HTR-8/SVneo (cell line): ENCODE measurements at regions not wholly inside any gene's neighbourhood (a gene's known extent, or its start where the extent isn't known, plus 50 kb on each side); places are given as distances from the start of the nearest gene placed in this dataset.

Experiments used
- DNase-seq: peaks from one replicate; pipeline ENCODE4 v3.0.0; 2011; ENCODE audit warnings: low spot score, mixed read lengths; ENCODE audit not compliant: insufficient read length
- FAIRE-seq: peaks from 2 replicates; lab custom pipeline; 2011; peaks lifted over from hg19 to GRCh38; lab: Jason Lieb, UNC

- no peak for DNase-seq
- FAIRE-seq = no peak
Observed at GRCh38 chr5:67465537-67466207, 269.1 kb upstream of the CD180 start.

DNA sequence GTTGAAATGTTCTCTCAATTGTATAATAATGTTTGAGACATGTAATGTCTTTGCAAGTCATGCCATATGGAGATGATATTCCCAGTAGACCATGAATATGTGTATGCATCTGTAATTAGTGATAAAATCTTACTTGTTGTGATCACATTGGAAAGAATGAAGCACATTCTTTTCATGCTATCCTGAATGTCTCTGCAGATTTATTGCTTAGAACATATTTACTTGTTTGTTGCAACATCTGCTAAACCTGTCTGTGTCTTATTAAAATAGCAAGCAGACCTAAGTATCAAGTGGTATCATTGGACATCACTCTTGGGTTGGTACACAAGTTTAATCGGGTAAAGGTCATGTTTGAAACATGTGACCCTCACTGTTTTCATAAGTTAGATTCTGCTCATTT is 265.5 kb upstream of the CD180 start:
- DNase-seq (no peak), FAIRE-seq (no peak)

DNA sequence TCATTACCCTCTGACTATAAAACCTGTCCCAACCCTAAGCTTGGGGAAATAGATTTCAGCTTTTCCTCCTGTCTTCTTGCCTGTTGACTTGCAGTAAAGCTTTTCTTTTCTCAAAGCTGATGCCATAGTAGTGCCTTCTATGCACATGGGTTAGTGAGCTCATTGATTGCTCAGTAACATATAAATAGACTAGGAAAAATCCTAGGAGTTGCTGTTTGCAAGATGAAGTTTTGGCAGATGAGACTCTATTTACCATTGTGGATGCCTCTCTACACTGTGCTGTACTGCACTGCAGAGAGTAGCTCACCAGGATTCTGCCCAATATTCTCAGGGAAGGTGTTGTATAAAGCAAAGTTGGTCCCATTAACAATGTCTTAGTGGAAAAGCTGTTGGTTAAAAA is 262.7 kb upstream of the CD180 start:
- FAIRE-seq (no peak), DNase-seq (no peak)

- no peak for FAIRE-seq
Observed at GRCh38 chr5:67455970-67456369, 259.4 kb upstream of the CD180 start.

DNA sequence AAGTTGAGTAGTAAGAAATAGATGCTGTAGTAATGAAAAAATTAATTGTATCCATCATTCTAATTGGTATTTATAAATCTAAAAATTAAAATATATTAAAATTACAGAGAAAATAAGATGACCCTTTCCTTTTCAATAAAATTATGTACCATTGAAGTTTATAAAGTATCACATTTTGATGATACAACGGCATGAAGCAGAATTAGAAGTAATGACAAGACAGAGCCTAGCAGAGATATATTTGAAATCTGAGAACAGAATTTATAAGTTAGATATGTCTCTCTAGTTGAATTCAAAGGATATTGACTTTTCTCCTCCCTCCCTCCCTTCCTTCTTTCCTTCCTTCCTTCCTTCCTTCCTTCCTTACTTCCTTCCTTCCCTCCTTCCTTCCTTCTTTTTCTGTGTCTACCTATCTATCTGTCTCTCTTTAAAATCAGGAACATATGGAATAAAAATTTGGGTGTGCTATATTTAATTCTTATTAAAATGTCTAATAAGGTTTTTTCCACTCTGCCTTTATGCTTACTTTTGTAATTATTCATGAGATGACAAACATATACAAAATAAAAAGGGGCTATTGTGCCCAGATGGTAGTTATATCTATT is 258.5 kb upstream of the CD180 start:
- FAIRE-seq (no peak), DNase-seq (no peak)

More at GRCh38 chr5:67455970-67456369, 259.4 kb upstream of the CD180 start:
- no peak for DNase-seq

- DNase-seq (no peak), FAIRE-seq (no peak)
Observed at GRCh38 chr5:67453111-67453905, 256.7 kb upstream of the CD180 start.

GRCh38 chr5:67451640-67452279 is 255.2 kb upstream of the CD180 start:
- FAIRE-seq = no peak

DNA sequence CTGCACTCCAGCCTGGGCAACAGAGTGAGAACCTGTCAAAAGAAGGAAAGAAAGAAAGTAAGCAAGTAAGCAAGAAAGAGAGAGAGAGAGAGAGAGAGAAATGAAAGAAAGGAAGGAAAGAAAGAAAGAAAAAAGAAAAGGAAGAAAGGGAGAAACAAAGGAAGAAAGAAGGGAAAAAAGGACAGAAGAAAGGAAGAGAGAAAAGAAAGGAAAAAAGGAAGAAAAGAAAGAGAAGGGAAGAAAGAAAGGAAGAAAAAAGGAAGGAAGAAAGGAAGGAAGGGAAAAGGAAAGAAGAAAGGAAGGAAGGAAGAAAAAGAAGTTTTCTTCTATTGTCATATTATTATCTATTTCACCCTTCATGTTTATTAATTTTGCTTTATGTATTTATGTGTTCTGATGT is 251.1 kb upstream of the CD180 start:
- FAIRE-seq (no peak), DNase-seq (no peak)

More at GRCh38 chr5:67451640-67452279, 255.2 kb upstream of the CD180 start:
- DNase-seq = no peak

DNA sequence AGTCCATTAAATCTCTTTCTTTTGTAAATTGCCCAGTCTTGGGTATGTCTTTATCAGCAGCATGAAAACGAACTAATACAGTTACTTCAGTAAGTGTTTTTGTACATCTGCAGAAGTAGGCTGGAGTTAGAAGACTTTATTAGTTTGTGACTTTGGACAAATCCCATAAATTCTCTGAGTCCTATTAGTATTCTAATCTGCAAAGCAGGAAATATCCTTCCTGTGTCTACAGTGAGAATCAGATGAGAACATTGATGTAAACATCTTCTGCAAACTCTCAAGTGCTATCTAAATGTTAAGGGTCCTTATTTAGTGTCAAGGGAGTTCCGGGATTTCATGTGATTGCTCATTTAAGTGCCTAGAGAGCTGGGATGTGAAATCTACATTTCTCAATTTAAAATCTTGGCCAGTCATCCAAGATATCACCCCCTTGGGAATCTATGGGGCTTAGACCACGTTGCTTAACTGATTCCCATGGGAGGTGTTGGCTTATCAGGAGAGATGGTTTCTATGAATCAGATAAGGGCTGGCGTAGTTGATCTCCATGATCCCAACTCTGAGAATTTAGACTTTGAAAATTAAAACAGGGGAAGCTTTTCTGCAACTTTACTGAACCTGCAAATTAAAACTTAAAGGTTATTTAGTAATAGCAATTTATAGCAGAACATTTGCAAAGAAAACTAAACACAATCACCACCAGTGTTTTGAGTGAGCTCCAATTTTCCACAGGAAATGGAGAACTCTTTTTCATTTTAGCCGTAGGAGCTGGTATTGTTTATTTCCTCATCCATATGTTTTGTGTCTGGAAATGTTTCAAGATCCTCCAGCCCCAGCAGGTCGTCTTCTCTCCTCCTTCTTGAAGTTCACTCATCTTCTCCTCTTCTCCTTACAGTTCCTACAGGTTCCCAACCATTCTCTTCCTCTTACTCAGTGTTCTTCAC is 241.6 kb upstream of the CD180 start:
- no peak for FAIRE-seq
- DNase-seq = no peak

DNA sequence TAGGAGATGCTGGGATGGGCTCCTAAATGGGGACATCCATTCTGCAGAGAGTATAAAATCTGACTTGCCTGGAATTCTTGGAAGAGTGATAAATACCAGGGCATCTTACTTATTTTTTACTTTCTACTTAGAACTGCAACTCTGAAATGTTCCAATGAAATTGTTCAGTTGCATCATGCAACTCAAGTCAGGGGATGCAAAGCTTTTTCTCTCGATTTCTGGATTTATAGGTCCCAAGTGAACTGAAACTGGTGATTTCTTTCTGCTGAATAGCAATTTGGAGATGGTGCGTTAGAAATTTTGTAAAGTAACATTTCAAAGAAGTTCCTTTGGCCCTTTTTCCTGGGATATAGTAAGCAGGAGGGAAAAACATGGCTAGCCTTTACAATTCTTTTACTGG is 238.4 kb upstream of the CD180 start:
- DNase-seq = no peak
- FAIRE-seq = no peak

- DNase-seq (no peak), FAIRE-seq (no peak)
Observed at GRCh38 chr5:67434466-67434865, 237.9 kb upstream of the CD180 start.

GRCh38 chr5:67432606-67433005 is 236.0 kb upstream of the CD180 start:
- FAIRE-seq = no peak

DNA sequence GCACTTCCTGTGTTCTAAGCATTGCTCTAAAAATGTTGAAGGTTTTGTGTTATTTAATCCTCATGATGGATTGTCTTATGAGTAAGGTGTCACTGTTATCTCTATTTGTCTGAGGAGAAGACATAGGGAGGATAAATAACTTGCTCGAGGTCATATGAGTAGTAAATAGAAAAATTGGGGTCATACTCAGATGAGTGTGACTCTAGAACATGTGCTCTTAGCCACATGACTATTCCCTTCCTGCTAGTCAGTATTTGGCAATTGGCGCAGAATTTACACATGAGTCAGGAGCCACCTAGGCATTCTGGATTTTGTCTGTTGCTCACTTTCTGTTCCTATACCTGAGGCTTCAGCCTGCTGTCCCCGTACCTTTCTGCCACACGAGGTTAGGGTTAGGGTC is 234.6 kb upstream of the CD180 start:
- no peak for DNase-seq
- FAIRE-seq = no peak

More at GRCh38 chr5:67432606-67433005, 236.0 kb upstream of the CD180 start:
- DNase-seq = no peak

DNA sequence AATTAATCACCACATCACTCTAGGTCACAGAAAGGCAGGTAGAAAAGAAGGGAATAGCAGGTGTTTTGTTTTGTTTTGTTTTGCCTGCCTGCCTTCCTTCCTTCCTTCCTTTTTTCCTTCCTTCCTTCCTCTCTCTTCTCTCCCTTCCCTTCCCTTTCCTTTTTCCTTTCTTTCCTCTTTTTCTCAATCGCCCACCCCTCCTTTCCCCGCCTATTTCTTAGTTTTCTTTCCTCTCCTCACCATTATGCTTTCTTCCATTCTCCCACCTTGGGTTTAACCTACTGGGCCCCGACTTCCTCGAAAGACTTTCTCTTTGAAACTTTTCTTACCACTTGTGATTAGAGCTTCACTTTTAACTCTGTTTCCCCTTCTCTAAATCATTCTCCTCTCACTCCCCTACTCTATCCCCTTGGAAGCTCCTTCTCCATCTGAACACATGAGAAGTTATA is 231.3 kb upstream of the CD180 start:
- DNase-seq = no peak
- no peak for FAIRE-seq

GRCh38 chr5:67426961-67427849 is 230.6 kb upstream of the CD180 start:
- FAIRE-seq = no peak
- DNase-seq = no peak

- no peak for DNase-seq
- no peak for FAIRE-seq
Observed at GRCh38 chr5:67425514-67425913, 228.9 kb upstream of the CD180 start.

DNA sequence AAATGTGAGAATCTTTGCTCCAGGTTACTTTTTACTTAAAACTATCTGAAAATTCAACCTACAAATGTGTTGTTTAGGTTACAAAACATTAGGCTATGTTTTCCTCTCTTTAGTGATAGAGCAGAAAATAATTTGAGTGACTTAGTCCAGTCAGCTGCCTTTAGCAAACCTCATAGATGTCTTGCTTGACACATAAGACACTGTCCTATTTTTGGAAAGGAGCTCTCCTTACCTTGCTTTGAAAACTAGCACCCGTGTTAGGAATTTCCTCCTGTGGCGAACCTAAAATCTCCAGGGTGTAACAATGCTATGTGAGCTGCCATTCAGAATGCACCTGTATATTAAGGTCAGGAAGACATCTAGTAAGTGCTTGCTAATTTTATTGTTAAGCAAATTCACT is 221.2 kb upstream of the CD180 start:
- DNase-seq = no peak

DNA sequence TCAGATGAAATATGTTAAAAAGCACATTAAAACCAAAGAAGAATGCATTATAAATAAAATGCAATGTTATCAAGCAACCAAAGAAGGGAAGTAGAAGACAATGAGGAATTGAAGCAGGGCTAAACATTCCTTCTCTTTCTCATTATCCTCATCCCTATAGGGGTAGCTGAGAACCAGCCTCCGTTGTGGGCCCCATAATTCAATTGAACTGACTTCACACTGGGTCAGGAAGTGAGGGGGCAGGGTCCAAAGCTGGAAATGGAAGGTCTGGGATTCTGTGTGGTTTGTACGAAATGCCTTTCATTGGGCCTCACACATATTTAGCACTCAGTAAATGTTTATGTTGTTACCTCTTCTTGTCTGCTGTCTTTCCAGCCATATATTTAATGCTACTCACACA is 220.4 kb upstream of the CD180 start:
- FAIRE-seq = no peak
- no peak for DNase-seq

More for the DNA sequence above, 221.2 kb upstream of the CD180 start:
- no peak for FAIRE-seq
